Panc1 (cell line): ENCODE measurements at regions not wholly inside any gene's neighbourhood (a gene's known extent, or its start where the extent isn't known, plus 50 kb on each side); places are given as distances from the start of the nearest gene placed in this dataset.

Experiments used
- ATAC-seq: fragments of 200-7000 bp; cut with Tn5 transposase; 2 replicates; pipeline ENCODE4 v1.9.1; 2020; ENCODE audit warnings: mild to moderate bottlenecking, moderate library complexity
- BruUV-seq: library from RNA; stranded (reverse); fragments of 400-500 nt; replicated peaks from 2 replicates; lab custom pipeline; 2021; lab: Mats Ljungman, UMichigan
- CTCF ChIA-PET: fragments of 300-600 bp; sonication (Branson Sonifier 250); formaldehyde crosslinking; loops from one replicate; lab custom pipeline; 2022; ENCODE audit warnings: antibody characterized with exemption; lab: Charles Lee
- POLR2A ChIA-PET: fragments of 300-600 bp; sonication (Branson Sonifier 250); formaldehyde crosslinking; loops from one replicate; lab custom pipeline; 2022; ENCODE audit warnings: antibody characterized with exemption; lab: Charles Lee
- DNase-seq: peaks from one replicate; pipeline ENCODE4 v3.0.0-alpha.2; 2010; ENCODE audit warnings: low read depth, low spot score
- H3K27ac ChIP-seq: 2 replicates; pipeline ENCODE4 v1.5.1; 2011; ENCODE audit warnings: mild to moderate bottlenecking, low read length, inconsistent platforms
- H3K27me3 ChIP-seq: fragments of 200-500 bp; sonication (Bioruptor generic); 2 replicates; pipeline ENCODE4 v1.6.0; 2014; ENCODE audit warnings: low read length, inconsistent platforms; ENCODE audit not compliant: control insufficient read depth, insufficient read depth
- H3K36me3 ChIP-seq: fragments of 200-500 bp; sonication (Bioruptor generic); 2 replicates; pipeline ENCODE4 v1.5.1; 2014; ENCODE audit warnings: inconsistent platforms, mild to moderate bottlenecking, low read length, moderate library complexity; ENCODE audit not compliant: control insufficient read depth, insufficient read depth
- H3K4me1 ChIP-seq: 2 replicates; pipeline ENCODE4 v1.5.1; 2011; ENCODE audit warnings: inconsistent platforms, mild to moderate bottlenecking, low read length, moderate library complexity; ENCODE audit not compliant: control insufficient read depth, insufficient read depth
- H3K4me3 ChIP-seq, 2 experiments: 2 replicates each; pipeline ENCODE4 v1.5.1; 2011 to 2012; ENCODE audit warnings: low read depth in 2 of 2, low read length in 2 of 2, mild to moderate bottlenecking in 2 of 2, inconsistent platforms in 1 of 2, moderate library complexity in 1 of 2
- H3K9me3 ChIP-seq: fragments of 200-500 bp; sonication (Bioruptor generic); 2 replicates; pipeline ENCODE4 v1.5.1; 2014; ENCODE audit warnings: low read depth, mild to moderate bottlenecking, inconsistent platforms, low read length, moderate library complexity; ENCODE audit not compliant: control insufficient read depth, insufficient read depth
- CTCF ChIP-seq: fragments of 450-650 bp; IDR thresholded peaks from 2 replicates; pipeline ENCODE4 v1.5.1; 2017; ENCODE audit warnings: mild to moderate bottlenecking
- POLR2AphosphoS5 ChIP-seq: IDR thresholded peaks from 2 replicates; pipeline ENCODE4 v1.6.1; 2012; ENCODE audit warnings: mild to moderate bottlenecking, low read depth, low read length, moderate library complexity
- SIN3A ChIP-seq: IDR thresholded peaks from 2 replicates; pipeline ENCODE4 v1.6.1; 2012; ENCODE audit warnings: low read depth, mild to moderate bottlenecking, low read length, moderate library complexity, borderline replicate concordance; ENCODE audit not compliant: insufficient read depth
- TCF7L2 ChIP-seq: IDR thresholded peaks from 2 replicates; pipeline ENCODE4 v1.6.1; 2011; ENCODE audit warnings: mild to moderate bottlenecking, low read depth, low read length, inconsistent platforms
- in situ Hi-C: cut with HindIII; loops from 2 replicates; pipeline ENCODE4 v1.10.0; 2016; ENCODE audit warnings: low sequenced_read_pairs, low pct_unique_long_range_greater_than_20kb
- intact Hi-C: fragments of 100-400 bp; cut with micrococcal nuclease; formaldehyde crosslinking; loops from one replicate; pipeline ENCODE4 v1.10.0; 2022; ENCODE audit not compliant: unreplicated experiment
- TF ChIP-seq, protein P1 (sequence below), 2 experiments: IDR thresholded peaks; 2 replicates each; pipeline ENCODE4 v1.6.1; 2011 to 2012; ENCODE audit warnings: low read depth in 2 of 2, control low read depth in 1 of 2, low read length in 1 of 2, mild to moderate bottlenecking in 1 of 2, moderate library complexity in 1 of 2; ENCODE audit not compliant: insufficient read depth in 1 of 2

DNA sequence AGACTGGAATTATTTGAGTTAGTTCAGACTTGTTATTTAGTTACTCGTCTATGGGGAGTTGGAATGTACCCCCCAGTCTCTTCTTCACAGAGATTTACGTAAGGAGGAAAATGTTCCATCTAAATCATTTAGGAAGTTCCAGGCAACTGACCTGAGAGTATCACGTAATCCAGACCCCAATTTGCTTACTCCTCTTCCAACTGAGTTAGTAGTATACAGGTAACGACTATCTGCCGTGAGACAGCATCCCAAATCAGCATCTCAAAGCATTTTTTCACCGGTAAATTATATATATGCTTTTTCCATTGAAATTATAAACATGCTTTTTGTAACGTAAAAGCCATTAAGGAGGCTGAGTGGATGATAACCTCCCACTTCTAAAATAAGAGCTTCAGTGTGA is 214.3 kb upstream of the WSB1 start:
- H3K4me3 ChIP-seq: no peak overlapping the region
- TF ChIP-seq TCF7L2 (no peak), POLR2AphosphoS5 (no peak), SIN3A (no peak), CTCF (no peak)
- TF ChIP-seq, protein P1, sequence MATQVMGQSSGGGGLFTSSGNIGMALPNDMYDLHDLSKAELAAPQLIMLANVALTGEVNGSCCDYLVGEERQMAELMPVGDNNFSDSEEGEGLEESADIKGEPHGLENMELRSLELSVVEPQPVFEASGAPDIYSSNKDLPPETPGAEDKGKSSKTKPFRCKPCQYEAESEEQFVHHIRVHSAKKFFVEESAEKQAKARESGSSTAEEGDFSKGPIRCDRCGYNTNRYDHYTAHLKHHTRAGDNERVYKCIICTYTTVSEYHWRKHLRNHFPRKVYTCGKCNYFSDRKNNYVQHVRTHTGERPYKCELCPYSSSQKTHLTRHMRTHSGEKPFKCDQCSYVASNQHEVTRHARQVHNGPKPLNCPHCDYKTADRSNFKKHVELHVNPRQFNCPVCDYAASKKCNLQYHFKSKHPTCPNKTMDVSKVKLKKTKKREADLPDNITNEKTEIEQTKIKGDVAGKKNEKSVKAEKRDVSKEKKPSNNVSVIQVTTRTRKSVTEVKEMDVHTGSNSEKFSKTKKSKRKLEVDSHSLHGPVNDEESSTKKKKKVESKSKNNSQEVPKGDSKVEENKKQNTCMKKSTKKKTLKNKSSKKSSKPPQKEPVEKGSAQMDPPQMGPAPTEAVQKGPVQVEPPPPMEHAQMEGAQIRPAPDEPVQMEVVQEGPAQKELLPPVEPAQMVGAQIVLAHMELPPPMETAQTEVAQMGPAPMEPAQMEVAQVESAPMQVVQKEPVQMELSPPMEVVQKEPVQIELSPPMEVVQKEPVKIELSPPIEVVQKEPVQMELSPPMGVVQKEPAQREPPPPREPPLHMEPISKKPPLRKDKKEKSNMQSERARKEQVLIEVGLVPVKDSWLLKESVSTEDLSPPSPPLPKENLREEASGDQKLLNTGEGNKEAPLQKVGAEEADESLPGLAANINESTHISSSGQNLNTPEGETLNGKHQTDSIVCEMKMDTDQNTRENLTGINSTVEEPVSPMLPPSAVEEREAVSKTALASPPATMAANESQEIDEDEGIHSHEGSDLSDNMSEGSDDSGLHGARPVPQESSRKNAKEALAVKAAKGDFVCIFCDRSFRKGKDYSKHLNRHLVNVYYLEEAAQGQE (IDR thresholded peaks at IDR 0.05; ENCODE audit: insufficient read depth in 1 of 2, low read depth in 2 of 2, low read length in 1 of 2): no peak
- H3K27me3 ChIP-seq: no peaks in the 10 kb centered on the region
- CTCF ChIA-PET: no interaction called here
- DNase-seq (no peak), ATAC-seq (no peak)
- in situ Hi-C loops (no loop called here), intact Hi-C loops (no loop called here)
- H3K4me1 ChIP-seq: no peaks in the 10 kb centered on the region
- POLR2A ChIA-PET: no interaction called here
- no peak overlapping the region for H3K27ac ChIP-seq
- no peaks in the 10 kb centered on the region for H3K36me3 ChIP-seq
- no TSS peak for BruUV-seq
- H3K9me3 ChIP-seq: no peaks in the 10 kb centered on the region

DNA sequence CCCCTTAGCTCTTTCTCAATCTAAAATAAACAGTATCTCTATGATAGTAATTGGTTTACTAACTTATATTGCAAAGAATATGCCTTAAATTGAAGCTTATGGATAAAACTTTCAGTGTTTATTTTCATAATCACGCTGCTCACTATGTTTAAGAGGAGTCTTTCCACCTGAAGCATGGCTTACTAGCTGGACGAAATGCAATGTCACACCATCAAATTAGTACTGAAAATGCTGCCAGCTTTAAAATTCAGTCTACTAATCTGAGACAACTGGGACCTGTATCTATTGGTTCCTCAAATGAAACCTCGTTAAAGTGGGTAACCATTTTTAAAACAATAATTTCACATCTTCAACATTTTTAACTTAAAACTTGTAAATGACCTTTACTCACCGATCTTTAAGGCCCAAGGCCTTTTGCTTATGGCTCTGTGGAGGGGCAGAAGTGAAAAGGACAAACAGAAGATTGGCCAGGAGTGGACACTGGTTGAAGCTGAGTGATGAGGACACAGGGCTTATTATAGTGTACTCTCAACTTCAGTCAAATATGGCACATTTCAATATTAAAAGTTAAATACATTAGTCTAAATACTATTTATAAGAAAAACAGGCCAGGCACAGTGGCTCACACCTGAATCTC is 212.8 kb upstream of the WSB1 start:
- ChIA-PET CTCF (no interaction called here), POLR2A (interaction anchor here (0.5 kb wide), 1 partner anchor 116 kb away, joined by 3 read pairs; no protein-coding TSS in a partner anchor)
- H3K36me3 ChIP-seq: no peaks in the 10 kb centered on the region
- H3K27ac ChIP-seq: no peak overlapping the region
- BruUV-seq: no TSS peak
- H3K4me3 ChIP-seq: no peak overlapping the region
- in situ Hi-C loops: no loop called here
- no peaks in the 10 kb centered on the region for H3K9me3 ChIP-seq
- no peaks in the 10 kb centered on the region for H3K4me1 ChIP-seq
- intact Hi-C loops: no loop called here
- TF ChIP-seq POLR2AphosphoS5: no peak
- TF ChIP-seq SIN3A: no peak
- TF ChIP-seq CTCF: no peak
- TF ChIP-seq, protein P1 (IDR thresholded peaks at IDR 0.05; ENCODE audit: insufficient read depth in 1 of 2, low read depth in 2 of 2, low read length in 1 of 2): no peak
- TF ChIP-seq TCF7L2: no peak
- no peaks in the 10 kb centered on the region; the same call in 1 of the 2 replicates for H3K27me3 ChIP-seq
- DNase-seq (no peak), ATAC-seq (no peak)
